ENCODE measurements at regions not wholly inside any gene's neighbourhood (a gene's known extent, or its start where the extent isn't known, plus 50 kb on each side); places are given as distances from the start of the nearest gene placed in this dataset.
"Not testable (repeated sequence)": the region's sequence is repeated elsewhere in the genome, so short reads cannot be mapped to it uniquely, and the experiment has no call there.

GRCh38 chr17:68148936-68149335, 98.9 kb upstream of the AMZ2 start:
- H3K4me1 Mint-ChIP-seq, result no peaks in the 10 kb centered on the region
- no peak overlapping the region for H3K4me3 Mint-ChIP-seq
- no peak for DNase-seq (ENCODE audit: low spot score in 2 of 2)
- H3K36me3 Mint-ChIP-seq (ENCODE audit: insufficient read depth), result no peaks in the 10 kb centered on the region
- no peaks in the 10 kb centered on the region for H3K9me3 Mint-ChIP-seq
- H3K27me3 Mint-ChIP-seq, result no peaks in the 10 kb centered on the region
- no peak for ATAC-seq (replicated peaks; ENCODE audit: extremely low read depth, poor library complexity, severe bottlenecking)
- H3K27ac Mint-ChIP-seq (ENCODE audit: low read depth), result no peak overlapping the region

- no peaks in the 10 kb centered on the region for H3K9me3 Mint-ChIP-seq
- no peaks in the 10 kb centered on the region for H3K4me1 Mint-ChIP-seq
- no peaks in the 10 kb centered on the region for H3K27me3 Mint-ChIP-seq
- no peak overlapping the region for H3K27ac Mint-ChIP-seq (ENCODE audit: low read depth)
- no peak overlapping the region for H3K4me3 Mint-ChIP-seq
- no peak for DNase-seq (ENCODE audit: low spot score in 2 of 2)
- no peaks in the 10 kb centered on the region for H3K36me3 Mint-ChIP-seq (ENCODE audit: insufficient read depth)
- ATAC-seq (replicated peaks; ENCODE audit: extremely low read depth, poor library complexity, severe bottlenecking), result no peak
Measured at GRCh38 chr17:68152161-68152571, 95.7 kb upstream of the AMZ2 start.

GRCh38 chr17:68155692-68156091, 92.2 kb upstream of the AMZ2 start:
- ATAC-seq (replicated peaks; ENCODE audit: extremely low read depth, poor library complexity, severe bottlenecking) (no peak), DNase-seq (ENCODE audit: low spot score in 2 of 2) (no peak)
- Mint-ChIP-seq H3K4me1 (no peaks in the 10 kb centered on the region), H3K9me3 (no peaks in the 10 kb centered on the region), H3K36me3 (ENCODE audit: insufficient read depth) (no peaks in the 10 kb centered on the region), H3K27me3 (no peaks in the 10 kb centered on the region), H3K27ac (ENCODE audit: low read depth) (no peak overlapping the region), H3K4me3 (no peak overlapping the region)

- ATAC-seq (replicated peaks; ENCODE audit: extremely low read depth, poor library complexity, severe bottlenecking) (no peak), DNase-seq (ENCODE audit: low spot score in 2 of 2) (no peak)
- no peaks in the 10 kb centered on the region for H3K4me1 Mint-ChIP-seq
- H3K4me3 Mint-ChIP-seq, result no peak overlapping the region
- H3K27me3 Mint-ChIP-seq, result no peaks in the 10 kb centered on the region
- no peaks in the 10 kb centered on the region for H3K36me3 Mint-ChIP-seq (ENCODE audit: insufficient read depth)
- no peak overlapping the region for H3K27ac Mint-ChIP-seq (ENCODE audit: low read depth)
- H3K9me3 Mint-ChIP-seq, result no peaks in the 10 kb centered on the region
Measured at GRCh38 chr17:68161644-68162428, 86.0 kb upstream of the AMZ2 start.

GRCh38 chr17:68168273-68169164, 79.3 kb upstream of the AMZ2 start:
- H3K27me3 Mint-ChIP-seq; H3K27ac Mint-ChIP-seq (ENCODE audit: low read depth); H3K9me3 Mint-ChIP-seq: not testable (repeated sequence)

GRCh38 chr17:68169165-68169821, 78.5 kb upstream of the AMZ2 start:
- ATAC-seq (replicated peaks; ENCODE audit: extremely low read depth, poor library complexity, severe bottlenecking); DNase-seq (ENCODE audit: low spot score in 2 of 2); H3K9me3 Mint-ChIP-seq; H3K27ac Mint-ChIP-seq (ENCODE audit: low read depth); H3K36me3 Mint-ChIP-seq (ENCODE audit: insufficient read depth); H3K4me3 Mint-ChIP-seq; H3K27me3 Mint-ChIP-seq; H3K4me1 Mint-ChIP-seq: not testable (repeated sequence)

More at GRCh38 chr17:68168273-68169164, 79.3 kb upstream of the AMZ2 start:
- not testable (repeated sequence) for H3K36me3 Mint-ChIP-seq (ENCODE audit: insufficient read depth); H3K4me3 Mint-ChIP-seq; ATAC-seq (replicated peaks; ENCODE audit: extremely low read depth, poor library complexity, severe bottlenecking); DNase-seq (ENCODE audit: low spot score in 2 of 2); H3K4me1 Mint-ChIP-seq

- H3K27ac Mint-ChIP-seq (ENCODE audit: low read depth), result no peak overlapping the region
- no peaks in the 10 kb centered on the region for H3K4me1 Mint-ChIP-seq
- no peak for DNase-seq (ENCODE audit: low spot score in 2 of 2)
- H3K36me3 Mint-ChIP-seq (ENCODE audit: insufficient read depth), result peaks cover 4% of the 10 kb centered on the region
- H3K9me3 Mint-ChIP-seq, result no peaks in the 10 kb centered on the region
- no peaks in the 10 kb centered on the region for H3K27me3 Mint-ChIP-seq
- H3K4me3 Mint-ChIP-seq, result no peak overlapping the region
- ATAC-seq (replicated peaks; ENCODE audit: extremely low read depth, poor library complexity, severe bottlenecking), result no peak
Measured at GRCh38 chr17:68169840-68170239, 78.0 kb upstream of the AMZ2 start.

- peaks cover 4% of the 10 kb centered on the region for H3K36me3 Mint-ChIP-seq (ENCODE audit: insufficient read depth)
- ATAC-seq (replicated peaks; ENCODE audit: extremely low read depth, poor library complexity, severe bottlenecking), result no peak
- H3K27ac Mint-ChIP-seq (ENCODE audit: low read depth), result no peak overlapping the region
- no peaks in the 10 kb centered on the region for H3K4me1 Mint-ChIP-seq
- no peak overlapping the region for H3K4me3 Mint-ChIP-seq
- no peaks in the 10 kb centered on the region for H3K27me3 Mint-ChIP-seq
- no peak for DNase-seq (ENCODE audit: low spot score in 2 of 2)
- no peaks in the 10 kb centered on the region for H3K9me3 Mint-ChIP-seq
Measured at GRCh38 chr17:68170246-68170645, 77.6 kb upstream of the AMZ2 start.

GRCh38 chr17:68172461-68172954, 75.3 kb upstream of the AMZ2 start:
- Mint-ChIP-seq H3K36me3 (ENCODE audit: insufficient read depth) (peaks cover 5% of the 10 kb centered on the region), H3K9me3 (no peaks in the 10 kb centered on the region), H3K4me1 (peaks cover 10% of the 10 kb centered on the region), H3K27me3 (no peaks in the 10 kb centered on the region), H3K27ac (ENCODE audit: low read depth) (no peak overlapping the region), H3K4me3 (no peak overlapping the region)
- ATAC-seq (replicated peaks; ENCODE audit: extremely low read depth, poor library complexity, severe bottlenecking) (no peak), DNase-seq (ENCODE audit: low spot score in 2 of 2) (peak; percentile 59 to 67)

GRCh38 chr17:68175416-68175815, 72.4 kb upstream of the AMZ2 start:
- Mint-ChIP-seq H3K27ac (ENCODE audit: low read depth) (peak overlapping the region; percentile 20), H3K27me3 (no peaks in the 10 kb centered on the region), H3K4me3 (no peak overlapping the region), H3K9me3 (no peaks in the 10 kb centered on the region), H3K36me3 (ENCODE audit: insufficient read depth) (peaks cover 7% of the 10 kb centered on the region), H3K4me1 (peaks cover 14% of the 10 kb centered on the region)
- DNase-seq (ENCODE audit: low spot score in 2 of 2) (no peak), ATAC-seq (replicated peaks; ENCODE audit: extremely low read depth, poor library complexity, severe bottlenecking) (no peak)

GRCh38 chr17:68175905-68176304, 71.9 kb upstream of the AMZ2 start:
- no peak for DNase-seq (ENCODE audit: low spot score in 2 of 2)
- Mint-ChIP-seq H3K9me3 (no peaks in the 10 kb centered on the region), H3K36me3 (ENCODE audit: insufficient read depth) (peaks cover 12% of the 10 kb centered on the region), H3K27ac (ENCODE audit: low read depth) (peak overlapping the region; percentile 20), H3K4me1 (peaks cover 19% of the 10 kb centered on the region), H3K27me3 (no peaks in the 10 kb centered on the region), H3K4me3 (no peak overlapping the region)
- no peak for ATAC-seq (replicated peaks; ENCODE audit: extremely low read depth, poor library complexity, severe bottlenecking)

- Mint-ChIP-seq H3K27ac (ENCODE audit: low read depth) (no peak overlapping the region), H3K4me1 (peaks cover 21% of the 10 kb centered on the region), H3K27me3 (no peaks in the 10 kb centered on the region), H3K36me3 (ENCODE audit: insufficient read depth) (peaks cover 16% of the 10 kb centered on the region), H3K4me3 (no peak overlapping the region), H3K9me3 (no peaks in the 10 kb centered on the region)
- ATAC-seq (replicated peaks; ENCODE audit: extremely low read depth, poor library complexity, severe bottlenecking), result no peak
- no peak for DNase-seq (ENCODE audit: low spot score in 2 of 2)
Measured at GRCh38 chr17:68176718-68177117, 71.1 kb upstream of the AMZ2 start.
